ENCODE measurements at regions not wholly inside any gene's neighbourhood (a gene's known extent, or its start where the extent isn't known, plus 50 kb on each side); places are given as distances from the start of the nearest gene placed in this dataset.

DNA sequence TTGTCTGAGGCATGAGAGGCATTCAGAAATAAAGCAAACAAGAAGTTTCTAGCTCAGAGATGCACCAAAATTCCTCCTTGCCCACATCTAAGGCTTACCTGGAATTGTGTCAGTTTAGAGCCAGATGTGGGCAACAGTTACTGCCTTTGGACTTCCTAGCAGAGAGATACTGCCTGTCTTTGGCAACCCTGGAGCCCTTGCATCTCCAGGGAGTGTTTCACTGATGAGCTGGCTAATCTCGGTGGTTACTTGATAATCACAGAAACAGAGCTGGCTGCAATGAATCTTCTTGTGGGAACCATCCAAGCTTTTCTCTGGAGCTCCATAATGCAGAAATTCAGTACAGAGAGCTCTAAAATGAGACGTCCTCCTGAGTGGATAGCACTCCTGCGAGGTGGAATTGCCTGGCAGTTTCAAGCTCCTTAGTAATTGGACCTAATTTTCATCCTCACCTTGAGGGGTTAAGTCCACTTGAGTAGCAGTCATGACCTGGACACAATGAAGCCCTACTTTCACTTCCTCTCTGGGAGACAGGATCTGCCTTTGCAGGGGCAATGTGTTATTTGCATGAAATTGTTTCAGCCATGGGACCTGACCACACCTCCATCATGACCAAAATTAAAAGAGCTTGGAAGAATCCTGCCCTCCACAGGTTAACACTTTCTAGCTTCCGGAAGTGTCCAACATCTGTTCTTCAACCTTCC, 108.8 kb upstream of the ARHGAP5 start:
- no peak overlapping the region for H3K14ac ChIP-seq (replicated peaks; ENCODE audit: low read depth, low read length)
- BruUV-seq (replicated peaks) = no TSS peak
- no peaks in the 10 kb centered on the region; the same call in 1 of the 2 replicates for H3K27me3 ChIP-seq (ENCODE audit: control insufficient read depth, insufficient read depth, low read length)
- no peak overlapping the region for H4K8ac ChIP-seq (ENCODE audit: low read depth in 2 of 2, low read length in 2 of 2)
- no peak overlapping the region for H2BK120ac ChIP-seq (ENCODE audit: low read depth, low read length)
- TF ChIP-seq ELK1 (IDR thresholded peaks at IDR 0.05; ENCODE audit: borderline replicate concordance, low read depth, low read length) (no peak), NFE2L2 (IDR thresholded peaks at IDR 0.05; ENCODE audit: low read depth, low read length) (no peak), MXI1 (IDR thresholded peaks at IDR 0.05; ENCODE audit: borderline replicate concordance, low read depth, low read length) (no peak), CHD1 (IDR thresholded peaks at IDR 0.05; ENCODE audit: low read depth, low read length) (no peak), SMC3 (IDR thresholded peaks at IDR 0.05; ENCODE audit: low read depth, low read length) (no peak), POLR2A (IDR thresholded peaks at IDR 0.05; ENCODE audit: low read depth, low read length) (no peak), RCOR1 (IDR thresholded peaks at IDR 0.05; ENCODE audit: insufficient replicate concordance, low read length) (no peak), BHLHE40 (IDR thresholded peaks at IDR 0.05; ENCODE audit: low read depth, low read length) (no peak), MAZ (IDR thresholded peaks at IDR 0.05; ENCODE audit: borderline replicate concordance, low read depth, low read length) (no peak)
- TF ChIP-seq, protein P1, sequence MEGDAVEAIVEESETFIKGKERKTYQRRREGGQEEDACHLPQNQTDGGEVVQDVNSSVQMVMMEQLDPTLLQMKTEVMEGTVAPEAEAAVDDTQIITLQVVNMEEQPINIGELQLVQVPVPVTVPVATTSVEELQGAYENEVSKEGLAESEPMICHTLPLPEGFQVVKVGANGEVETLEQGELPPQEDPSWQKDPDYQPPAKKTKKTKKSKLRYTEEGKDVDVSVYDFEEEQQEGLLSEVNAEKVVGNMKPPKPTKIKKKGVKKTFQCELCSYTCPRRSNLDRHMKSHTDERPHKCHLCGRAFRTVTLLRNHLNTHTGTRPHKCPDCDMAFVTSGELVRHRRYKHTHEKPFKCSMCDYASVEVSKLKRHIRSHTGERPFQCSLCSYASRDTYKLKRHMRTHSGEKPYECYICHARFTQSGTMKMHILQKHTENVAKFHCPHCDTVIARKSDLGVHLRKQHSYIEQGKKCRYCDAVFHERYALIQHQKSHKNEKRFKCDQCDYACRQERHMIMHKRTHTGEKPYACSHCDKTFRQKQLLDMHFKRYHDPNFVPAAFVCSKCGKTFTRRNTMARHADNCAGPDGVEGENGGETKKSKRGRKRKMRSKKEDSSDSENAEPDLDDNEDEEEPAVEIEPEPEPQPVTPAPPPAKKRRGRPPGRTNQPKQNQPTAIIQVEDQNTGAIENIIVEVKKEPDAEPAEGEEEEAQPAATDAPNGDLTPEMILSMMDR (conservative IDR thresholded peaks at IDR 0.05; ENCODE audit: low read depth, low read length) = no peak
- WGBS, 2 experiments (ENCODE audit: extremely low coverage in 2 of 2, insufficient read length in 1 of 2) = 93% methylated on average over 2 of the region's 4 CpGs; no CpG with 5 or more reads in 1 of the 2 experiments
- H3K4ac ChIP-seq (ENCODE audit: low read depth, low read length) = no peak overlapping the region
- no peak overlapping the region for H3K23ac ChIP-seq (ENCODE audit: low read depth, low read length)
- H2BK5ac ChIP-seq (ENCODE audit: low read depth, low read length, poor library complexity, severe bottlenecking) = no peak overlapping the region
- no peak overlapping the region for H2AK9ac ChIP-seq (replicated peaks; ENCODE audit: low read depth, low read length, poor library complexity)
- dilution Hi-C loops (cut with HindIII; ENCODE audit: low sequenced_read_pairs, unreplicated experiment) (no loop called here), intact Hi-C loops (cut with micrococcal nuclease) (loop anchor here (5.0 kb wide), 1 partner anchor 74 kb away; no protein-coding TSS in a partner anchor), in situ Hi-C loops (cut with MboI; ENCODE audit: low sequenced_read_pairs) (no loop called here)
- H3K36me3 ChIP-seq (ENCODE audit: control insufficient read depth, insufficient read depth, low read length) = no peaks in the 10 kb centered on the region
- no peak overlapping the region for H3K27ac ChIP-seq (ENCODE audit: insufficient read depth, low read length)
- no peak overlapping the region for H3K18ac ChIP-seq (ENCODE audit: low read depth, low read length)
- H3K4me2 ChIP-seq (ENCODE audit: low read depth, low read length) = no peak overlapping the region
- H2BK20ac ChIP-seq (ENCODE audit: low read depth, low read length) = no peak overlapping the region
- CTCF ChIA-PET = no interaction called here
- POLR2A ChIA-PET (ENCODE audit: unreplicated experiment) = no interaction called here
- H3K79me1 ChIP-seq (ENCODE audit: low read depth in 1 of 2, low read length in 2 of 2) = no peaks in the 10 kb centered on the region
- no peak overlapping the region for H3K4me3 ChIP-seq (ENCODE audit: insufficient read depth, low read depth, low read length)
- no peak overlapping the region for H4K5ac ChIP-seq (ENCODE audit: low read depth, low read length)
- no peak overlapping the region for H3K9ac ChIP-seq (ENCODE audit: low read depth, low read length)
- H2AK5ac ChIP-seq (ENCODE audit: low read depth, low read length) = no peak overlapping the region
- no peak overlapping the region for H4K91ac ChIP-seq (ENCODE audit: insufficient read depth, low read depth, low read length)
- peak; percentile 59 for ATAC-seq (ENCODE audit: low read depth)
- H3K56ac ChIP-seq (ENCODE audit: extremely low read depth, insufficient read depth, low read length) = no peak overlapping the region
- no peak overlapping the region for H2AFZ ChIP-seq (replicated peaks; ENCODE audit: low read length, poor library complexity)
- H3K9me3 ChIP-seq (ENCODE audit: control insufficient read depth, insufficient read depth, low read length) = no peaks in the 10 kb centered on the region
- no peak overlapping the region for H2BK15ac ChIP-seq (ENCODE audit: low read depth, low read length)
- peak; percentile 45 for DNase-seq
- H4K20me1 ChIP-seq (ENCODE audit: insufficient read depth, low read length) = no peaks in the 10 kb centered on the region
- peaks cover 15% of the 10 kb centered on the region for H3K4me1 ChIP-seq (ENCODE audit: control insufficient read depth, insufficient read depth, low read length)
- H3K9me1 ChIP-seq (ENCODE audit: insufficient read depth, low read length) = peaks cover 4% of the 10 kb centered on the region
